GM19468 (cell line): ENCODE measurements at regions not wholly inside any gene's neighbourhood (a gene's known extent, or its start where the extent isn't known, plus 50 kb on each side); places are given as distances from the start of the nearest gene placed in this dataset.

Experiments
- ATAC-seq: cut with Tn5 transposase; IDR thresholded peaks from one replicate; pipeline ENCODE4 v1.9.1; 2021; ENCODE audit warnings: mild to moderate bottlenecking, moderate library complexity, moderate number of reproducible peaks; ENCODE audit not compliant: unreplicated experiment; ENCODE audit errors: extremely low read depth

GRCh38 chr10:131642966-131643365 is 257.8 kb upstream of the PPP2R2D start:
- no peak for ATAC-seq

- no peak for ATAC-seq
Observed at GRCh38 chr10:131644289-131644688, 256.5 kb upstream of the PPP2R2D start.

- ATAC-seq, result no peak
Observed at GRCh38 chr10:131644864-131645658, 255.7 kb upstream of the PPP2R2D start.

- no peak for ATAC-seq
Observed at GRCh38 chr10:131645756-131646155, 255.1 kb upstream of the PPP2R2D start.

GRCh38 chr10:131646551-131647525 is 254.0 kb upstream of the PPP2R2D start:
- ATAC-seq, result no peak

- ATAC-seq, result no peak
Observed at GRCh38 chr10:131647789-131648188, 253.0 kb upstream of the PPP2R2D start.

- no peak for ATAC-seq
Observed at GRCh38 chr10:131648386-131649020, 252.3 kb upstream of the PPP2R2D start.

- no peak for ATAC-seq
Observed at GRCh38 chr10:131649617-131650016, 251.2 kb upstream of the PPP2R2D start.

- ATAC-seq, result no peak
Observed at GRCh38 chr10:131650169-131650705, 250.6 kb upstream of the PPP2R2D start.

GRCh38 chr10:131650771-131651673 is 249.8 kb upstream of the PPP2R2D start:
- ATAC-seq, result no peak

- ATAC-seq, result no peak
Observed at GRCh38 chr10:131651674-131652437, 249.0 kb upstream of the PPP2R2D start.

- no peak for ATAC-seq
Observed at GRCh38 chr10:131652438-131653139, 248.2 kb upstream of the PPP2R2D start.

GRCh38 chr10:131653140-131653539 is 247.7 kb upstream of the PPP2R2D start:
- no peak for ATAC-seq

GRCh38 chr10:131653554-131654470 is 247.0 kb upstream of the PPP2R2D start:
- no peak for ATAC-seq

GRCh38 chr10:131654471-131655087 is 246.2 kb upstream of the PPP2R2D start:
- ATAC-seq, result no peak

GRCh38 chr10:131655101-131655849 is 245.5 kb upstream of the PPP2R2D start:
- ATAC-seq, result no peak
